Glomerular visceral epithelial cell (primary cell): ENCODE measurements at regions not wholly inside any gene's neighbourhood (a gene's known extent, or its start where the extent isn't known, plus 50 kb on each side); places are given as distances from the start of the nearest gene placed in this dataset.

ENCODE experiments used
- DNase-seq: peaks from one replicate; pipeline ENCODE4 v3.0.0-alpha.2; 2016; ENCODE audit errors: extremely low spot score

GRCh38 chr2:198220763-198221610, 416.6 kb downstream of the PLCL1 start:
- no peak for DNase-seq

GRCh38 chr2:198219292-198219691, 414.9 kb downstream of the PLCL1 start:
- DNase-seq = no peak

GRCh38 chr2:198214114-198214596, 409.8 kb downstream of the PLCL1 start:
- DNase-seq = no peak

- no peak for DNase-seq
Observed at GRCh38 chr2:198213253-198213652, 408.9 kb downstream of the PLCL1 start.

- no peak for DNase-seq
Observed at GRCh38 chr2:198211706-198212105, 407.3 kb downstream of the PLCL1 start.

- no peak for DNase-seq
Observed at GRCh38 chr2:198203336-198204069, 399.1 kb downstream of the PLCL1 start.
